Heart right ventricle (tissue), 16 donors: ENCODE measurements at regions not wholly inside any gene's neighbourhood (a gene's known extent, or its start where the extent isn't known, plus 50 kb on each side); places are given as distances from the start of the nearest gene placed in this dataset.
A peak's percentile ranks its signal among the peaks of the same experiment; 100 is the strongest.

ENCODE experiments used
- ATAC-seq, 8 donors: fragments of 200-7000 bp; cut with Tn5 transposase; one replicate each; pipeline ENCODE4 v1.9.1; 2020; ENCODE audit warnings: mild to moderate bottlenecking in 8 of 8, moderate library complexity in 8 of 8, moderate number of reproducible peaks in 1 of 8
- DNase-seq, 2 donors: peaks; one replicate each; pipeline ENCODE4 v3.0.0-alpha.2; 2020
- H3K27ac ChIP-seq, 10 donors: fragments of 200-600 bp; sonication (generic) in 2 of 10; one replicate each; pipeline versions ENCODE4 v1.5.0 to v1.8.0; 2020 to 2022; ENCODE audit warnings: mild to moderate bottlenecking in 3 of 10
- H3K27me3 ChIP-seq, 7 donors: fragments of 200-600 bp; one replicate each; pipeline ENCODE4 v1.8.0; 2021 to 2022; ENCODE audit warnings: mild to moderate bottlenecking in 2 of 7
- H3K36me3 ChIP-seq, 9 donors: fragments of 200-600 bp; sonication (generic) in 1 of 9; one replicate each; pipeline versions ENCODE4 v1.5.0 to v1.8.0; 2020 to 2022; ENCODE audit warnings: mild to moderate bottlenecking in 2 of 9
- H3K4me1 ChIP-seq, 9 donors: fragments of 200-600 bp; sonication (generic) in 1 of 9; one replicate each; pipeline versions ENCODE4 v1.5.0 to v1.8.0; 2020 to 2022; ENCODE audit warnings: mild to moderate bottlenecking in 4 of 9
- H3K4me3 ChIP-seq, 10 donors: fragments of 200-600 bp; sonication (generic) in 2 of 10; one replicate each; pipeline versions ENCODE4 v1.5.0 to v1.8.0; 2020 to 2022; ENCODE audit warnings: mild to moderate bottlenecking in 7 of 10, moderate library complexity in 2 of 10
- H3K9me3 ChIP-seq, 11 donors: fragments of 200-600 bp in 10 of 11; sonication (generic) in 2 of 11; one replicate each; pipeline versions ENCODE4 v1.5.0 to v1.8.0; 2013 to 2022; ENCODE audit warnings: mild to moderate bottlenecking in 2 of 11, control low read depth in 1 of 11, moderate library complexity in 1 of 11
- CTCF ChIP-seq, 9 donors: fragments of 200-600 bp; sonication (generic) in 2 of 9; IDR thresholded peaks; one replicate each; pipeline versions ENCODE4 v1.5.0 to v1.8.0; 2021 to 2022; ENCODE audit warnings: antibody characterized with exemption in 9 of 9, mild to moderate bottlenecking in 5 of 9, moderate library complexity in 1 of 9
- WGBS, 2 donors: extraction: QIAGEN DNeasy Blood & Tissue Kit; methylation state at CpG; one replicate each; pipeline ENCODE4 v1.1.7; 2013; ENCODE audit warnings: inconsistent platforms in 1 of 2; 5-methylcytosine and 5-hydroxymethylcytosine counted together
- intact Hi-C, 10 donors: fragments of 100-400 bp; cut with DNase I; formaldehyde crosslinking; loops; one replicate each; pipeline versions ENCODE4 v1.11.1 to v1.14.2; 2022
- donor health status: Arrhythmogenic right ventricular cardiomyopathy.
- donor health status: ischemic (EF 13 %, LVEDD 7.1; RV severe dilation, severe dysfunction).
- donor health status: healthy with polysubstance abuse.
- donor health status: DM: no; HTN: yes; CAD: no.
- donor health status: DM: no; HTN: no; CAD: no.
- donor health status: ischemic (EF 25% LVEDD 6.9; RV normal size, moderate dysfunction).
- donor health status: ischemic (EF 25% LVEDD 5.7; RV mildly dilated, moderate dysfunction).
- donor health status: healthy.
- donor health status: DM: yes; HTN: yes; CAD: no.
- donor health status: Ischemic cardiomyopathy.
- donor health status: ischemic (EF 35%, LVEDD 5.7; RV mildly dilated, moderate dysfunction).
- donor health status: nonischemic (EF 11% LVEDD 7.7; RV severe dilation, severe dysfunction).
- donor health status: DM: yes; HTN: yes; CAD: no.
- donor health status: PGD.
- donor health status: ischemic (EF 29% LVEDD 5.4; RV normal size, mild dysfunction).
- donor health status: nonischemic (EF 23%, LVEDD 6.1; RV moderate dilation, normal function).

DNA sequence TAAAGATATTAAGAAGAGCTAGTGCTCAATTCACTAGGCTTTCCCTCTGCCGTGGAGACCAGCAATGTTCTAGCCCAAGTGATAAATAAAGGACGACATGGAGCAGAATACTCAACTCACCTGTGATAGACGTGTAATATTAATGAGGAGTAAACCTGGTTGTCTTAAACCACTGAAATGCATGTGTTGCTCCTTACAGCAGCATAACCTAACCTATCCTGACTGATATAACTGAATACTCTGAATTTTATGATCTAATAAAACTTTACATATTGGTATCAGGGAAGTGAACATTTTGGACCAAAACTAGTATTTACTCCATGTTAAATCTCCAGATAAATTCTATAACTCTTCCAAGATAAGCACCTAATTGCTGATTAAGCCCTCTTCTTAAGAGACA is 531.0 kb downstream of the METTL4 start:
- peaks cover 0 to 11% (median 0%) of the 10 kb centered on the region in 11 donors for H3K9me3 ChIP-seq
- H3K36me3 ChIP-seq = no peaks in the 10 kb centered on the region
- DNase-seq (no peak), ATAC-seq (no peak)
- 87 to 89% methylated on average over 3 of the region's 3 CpGs for WGBS, 2 donors
- intact Hi-C loops = no loop called here
- no peak overlapping the region for H3K4me3 ChIP-seq
- TF ChIP-seq CTCF (IDR thresholded peaks at IDR 0.05) = no peak
- H3K27me3 ChIP-seq = no peaks in the 10 kb centered on the region
- no peaks in the 10 kb centered on the region for H3K4me1 ChIP-seq
- no peak overlapping the region for H3K27ac ChIP-seq

GRCh38 chr18:2049986-2050385 is 521.3 kb downstream of the METTL4 start:
- no peaks in the 10 kb centered on the region for H3K36me3 ChIP-seq
- H3K4me3 ChIP-seq = no peak overlapping the region
- H3K9me3 ChIP-seq = peaks cover 0 to 12% (median 0%) of the 10 kb centered on the region in 11 donors
- H3K27ac ChIP-seq = no peak overlapping the region
- intact Hi-C loops = no loop called here
- H3K27me3 ChIP-seq = no peaks in the 10 kb centered on the region
- TF ChIP-seq CTCF (IDR thresholded peaks at IDR 0.05) = no peak
- WGBS, 2 donors = 46 to 54% methylated on average over 4 of the region's 4 CpGs
- DNase-seq (no peak), ATAC-seq (peak in 3 of 8 donors; percentile 14 to 33 (median 29))
- peaks cover 0 to 17% (median 5%) of the 10 kb centered on the region in 9 donors for H3K4me1 ChIP-seq

DNA sequence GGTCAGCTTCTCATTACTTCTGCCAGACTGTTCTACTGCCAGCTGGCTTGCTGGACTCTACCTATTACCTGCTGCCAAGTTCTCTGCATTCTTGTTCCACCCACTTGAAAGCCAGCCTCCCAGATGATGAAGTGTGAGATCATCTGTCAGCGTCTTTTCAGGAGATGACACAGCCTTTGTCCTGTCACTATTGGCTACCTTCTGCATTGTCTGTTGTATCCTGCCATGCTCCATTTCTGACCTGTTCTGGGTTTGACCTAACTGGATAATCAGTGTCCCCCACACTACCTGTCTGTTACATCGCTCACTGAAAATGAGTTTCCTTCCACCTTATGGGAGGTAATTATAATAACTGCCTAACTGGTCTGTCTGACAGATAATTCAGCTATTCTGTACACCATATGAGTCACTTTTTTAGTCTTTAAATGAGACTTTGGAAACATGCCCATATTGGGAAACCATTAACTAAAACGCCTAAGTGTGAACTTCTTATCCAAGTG is 520.6 kb downstream of the METTL4 start:
- Histone ChIP-seq H3K27ac (no peak overlapping the region), H3K36me3 (no peaks in the 10 kb centered on the region), H3K4me3 (no peak overlapping the region), H3K27me3 (no peaks in the 10 kb centered on the region), H3K9me3 (peaks cover 0 to 10% (median 0%) of the 10 kb centered on the region in 11 donors), H3K4me1 (peaks cover 0 to 17% (median 5%) of the 10 kb centered on the region in 9 donors)
- ATAC-seq = peak in 2 of 8 donors; percentile 48 to 58
- intact Hi-C loops = no loop called here
- TF ChIP-seq CTCF (IDR thresholded peaks at IDR 0.05) = no peak
- no peak for DNase-seq
- 57% methylated on average over 3 of the region's 3 CpGs for WGBS, 2 donors

- no peaks in the 10 kb centered on the region for H3K27me3 ChIP-seq
- DNase-seq = no peak
- H3K27ac ChIP-seq = no peak overlapping the region
- no peak overlapping the region for H3K4me3 ChIP-seq
- no peaks in the 10 kb centered on the region for H3K36me3 ChIP-seq
- no peak for ATAC-seq
- intact Hi-C loops = no loop called here
- no peaks in the 10 kb centered on the region for H3K9me3 ChIP-seq
- 68 to 72% methylated on average over 3 of the region's 3 CpGs for WGBS, 2 donors
- no peak for TF ChIP-seq CTCF (IDR thresholded peaks at IDR 0.05)
- H3K4me1 ChIP-seq = peaks cover 0 to 17% (median 5%) of the 10 kb centered on the region in 9 donors
Observed at GRCh38 chr18:2053490-2054089, 517.7 kb downstream of the METTL4 start.
